ENCODE measurements at regions not wholly inside any gene's neighbourhood (a gene's known extent, or its start where the extent isn't known, plus 50 kb on each side); places are given as distances from the start of the nearest gene placed in this dataset.
"Not testable (repeated sequence)": the region's sequence is repeated elsewhere in the genome, so short reads cannot be mapped to it uniquely, and the experiment has no call there.

DNA sequence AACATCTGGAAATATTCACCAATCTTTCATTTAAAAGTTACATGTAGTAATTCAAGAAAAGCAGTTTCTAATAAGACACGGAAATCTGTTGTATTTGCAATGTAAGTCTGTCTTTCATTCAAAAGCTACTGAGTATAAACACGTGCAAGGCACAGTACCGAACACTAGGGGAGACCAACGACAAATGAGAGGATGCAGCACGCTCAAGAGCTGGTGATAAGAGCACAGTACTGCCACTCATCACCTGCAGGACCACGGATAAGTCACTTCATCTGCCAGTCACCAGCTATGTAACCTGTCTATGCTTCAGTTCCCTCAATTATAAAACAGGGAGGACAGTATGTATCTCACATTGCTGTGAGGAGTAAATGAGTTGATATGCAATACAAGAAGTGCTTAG lies 67.1 kb downstream of the CLEC18A start (continued):
- TF ChIP-seq, protein P1, sequence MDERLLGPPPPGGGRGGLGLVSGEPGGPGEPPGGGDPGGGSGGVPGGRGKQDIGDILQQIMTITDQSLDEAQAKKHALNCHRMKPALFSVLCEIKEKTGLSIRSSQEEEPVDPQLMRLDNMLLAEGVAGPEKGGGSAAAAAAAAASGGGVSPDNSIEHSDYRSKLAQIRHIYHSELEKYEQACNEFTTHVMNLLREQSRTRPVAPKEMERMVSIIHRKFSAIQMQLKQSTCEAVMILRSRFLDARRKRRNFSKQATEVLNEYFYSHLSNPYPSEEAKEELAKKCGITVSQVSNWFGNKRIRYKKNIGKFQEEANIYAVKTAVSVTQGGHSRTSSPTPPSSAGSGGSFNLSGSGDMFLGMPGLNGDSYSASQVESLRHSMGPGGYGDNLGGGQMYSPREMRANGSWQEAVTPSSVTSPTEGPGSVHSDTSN (CRISPR knock-in tag; IDR thresholded peaks at IDR 0.05; ENCODE audit: low read depth) = no peak
- TF ChIP-seq, protein P1 (tag; conservative IDR thresholded peaks at IDR 0.05; ENCODE audit: low read depth) = peak; percentile 90
- TF ChIP-seq RCOR1 (IDR thresholded peaks at IDR 0.05; ENCODE audit: borderline replicate concordance in 1 of 2, low read depth in 2 of 2, low read length in 2 of 2) (0 out of 4 replicates have a peak, but pooled peaks of 1 of the 2 experiments have one; percentile 35), ATF1 (CRISPR knock-in tag; IDR thresholded peaks at IDR 0.05) (no peak), ATF1 (tag; IDR thresholded peaks at IDR 0.05) (0 out of 2 replicates have a peak, but pooled peaks have one; percentile 15), SP2 (IDR thresholded peaks at IDR 0.05; ENCODE audit: extremely low read depth, low read depth, low read length, poor library complexity, severe bottlenecking) (peak; percentile 41), PCBP1 (IDR thresholded peaks at IDR 0.05; ENCODE audit: low read depth, low read length, poor library complexity, severe bottlenecking) (no peak), BHLHE40 (IDR thresholded peaks at IDR 0.05; ENCODE audit: low read length) (peak; percentile 69), SMC3 (conservative IDR thresholded peaks at IDR 0.05; ENCODE audit: insufficient read depth, low read depth, low read length) (0 out of 2 replicates have a peak, but pooled peaks have one; percentile 27), RNF2 (IDR thresholded peaks at IDR 0.05) (no peak)
- TF ChIP-seq, protein P2, sequence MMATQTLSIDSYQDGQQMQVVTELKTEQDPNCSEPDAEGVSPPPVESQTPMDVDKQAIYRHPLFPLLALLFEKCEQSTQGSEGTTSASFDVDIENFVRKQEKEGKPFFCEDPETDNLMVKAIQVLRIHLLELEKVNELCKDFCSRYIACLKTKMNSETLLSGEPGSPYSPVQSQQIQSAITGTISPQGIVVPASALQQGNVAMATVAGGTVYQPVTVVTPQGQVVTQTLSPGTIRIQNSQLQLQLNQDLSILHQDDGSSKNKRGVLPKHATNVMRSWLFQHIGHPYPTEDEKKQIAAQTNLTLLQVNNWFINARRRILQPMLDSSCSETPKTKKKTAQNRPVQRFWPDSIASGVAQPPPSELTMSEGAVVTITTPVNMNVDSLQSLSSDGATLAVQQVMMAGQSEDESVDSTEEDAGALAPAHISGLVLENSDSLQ (IDR thresholded peaks at IDR 0.05) = peak; percentile 98
- TF ChIP-seq, protein P3, sequence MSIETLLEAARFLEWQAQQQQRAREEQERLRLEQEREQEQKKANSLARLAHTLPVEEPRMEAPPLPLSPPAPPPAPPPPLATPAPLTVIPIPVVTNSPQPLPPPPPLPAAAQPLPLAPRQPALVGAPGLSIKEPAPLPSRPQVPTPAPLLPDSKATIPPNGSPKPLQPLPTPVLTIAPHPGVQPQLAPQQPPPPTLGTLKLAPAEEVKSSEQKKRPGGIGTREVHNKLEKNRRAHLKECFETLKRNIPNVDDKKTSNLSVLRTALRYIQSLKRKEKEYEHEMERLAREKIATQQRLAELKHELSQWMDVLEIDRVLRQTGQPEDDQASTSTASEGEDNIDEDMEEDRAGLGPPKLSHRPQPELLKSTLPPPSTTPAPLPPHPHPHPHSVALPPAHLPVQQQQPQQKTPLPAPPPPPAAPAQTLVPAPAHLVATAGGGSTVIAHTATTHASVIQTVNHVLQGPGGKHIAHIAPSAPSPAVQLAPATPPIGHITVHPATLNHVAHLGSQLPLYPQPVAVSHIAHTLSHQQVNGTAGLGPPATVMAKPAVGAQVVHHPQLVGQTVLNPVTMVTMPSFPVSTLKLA (conservative IDR thresholded peaks at IDR 0.05) = peak in 1 of 2 experiments; percentile 51; a peak in 2 of 4 replicates

DNA sequence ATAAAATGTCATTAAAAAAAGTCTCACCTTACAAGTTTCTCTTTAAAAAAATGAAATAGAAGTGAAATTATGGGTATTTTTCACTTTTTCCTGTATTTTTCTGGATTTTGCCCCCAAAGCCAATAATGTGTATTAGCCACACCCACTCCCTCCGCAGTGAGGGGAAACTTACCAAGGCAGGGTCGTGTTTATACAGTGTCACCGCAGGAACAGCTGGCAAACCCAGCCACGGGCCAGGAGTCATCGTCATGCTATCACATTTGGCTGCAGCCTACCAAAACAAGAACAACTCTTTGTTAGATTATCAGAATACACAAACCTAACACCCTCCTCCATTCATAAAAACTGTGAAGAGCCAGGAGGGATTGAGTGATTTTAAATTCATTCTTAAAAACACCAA lies 72.1 kb downstream of the CLEC18A start:
- in situ Hi-C loops (cut with MboI); ATAC-seq; intact Hi-C loops (cut with micrococcal nuclease); H3K9ac ChIP-seq (ENCODE audit: insufficient read depth in 1 of 2, low read depth in 2 of 2, low read length in 2 of 2); POLR2A ChIA-PET; H3K4me1 ChIP-seq (replicated peaks in 1 of 2; ENCODE audit: control insufficient read depth in 2 of 2, insufficient read depth in 2 of 2, low read length in 2 of 2); H3K27ac ChIP-seq (ENCODE audit: extremely low read depth, low read depth, low read length); H4K20me1 ChIP-seq (replicated peaks; ENCODE audit: control insufficient read depth, insufficient read depth, low read length); H3K4me2 ChIP-seq (ENCODE audit: insufficient read depth, low read length); H3K9me3 ChIP-seq (replicated peaks; ENCODE audit: control insufficient read depth, insufficient read depth, low read depth, low read length); H2AFZ ChIP-seq (ENCODE audit: low read depth, low read length); H3K4me3 ChIP-seq; H3K27me3 ChIP-seq (ENCODE audit: control insufficient read depth in 2 of 2, insufficient read depth in 2 of 2, low read length in 2 of 2); BruUV-seq (replicated peaks); H3K79me2 ChIP-seq (ENCODE audit: control insufficient read depth, insufficient read depth, low read length); H3K9me1 ChIP-seq (ENCODE audit: control insufficient read depth, insufficient read depth, low read length); DNase-seq (ENCODE audit: extremely low read depth in 1 of 4, low spot score in 3 of 4); CTCF ChIA-PET (ENCODE audit: low intra/inter-chr PET ratio): not testable (repeated sequence)
- peak; percentile 86 for FAIRE-seq
- H3K36me3 ChIP-seq (ENCODE audit: control insufficient read depth, insufficient read depth, low read length) = peaks cover 13% of the 10 kb centered on the region; the same call in 1 of the 3 replicates
- WGBS (ENCODE audit: insufficient coverage, low coverage, missing lambda C conversion rate) = 57% methylated on average over 3 of the region's 5 CpGs

All from K562 (cell line).